CD14-positive monocyte (primary cell): ENCODE measurements at regions not wholly inside any gene's neighbourhood (a gene's known extent, or its start where the extent isn't known, plus 50 kb on each side); places are given as distances from the start of the nearest gene placed in this dataset.

Experiments used
- DNase-seq, 3 donors: peaks; one replicate each; pipeline ENCODE4 v3.0.0-alpha.2; 2011 to 2022
- H2AFZ ChIP-seq: 2 replicates; pipeline ENCODE4 v1.6.0; 2012; ENCODE audit warnings: mild to moderate bottlenecking, low read depth, low read length, inconsistent platforms; ENCODE audit not compliant: insufficient read depth, poor library complexity, severe bottlenecking
- H3K27ac ChIP-seq, 2 donors: 1 replicate in 1 of 2; 2 replicates in 1 of 2; pipeline ENCODE4 v1.5.1; 2012 to 2013; ENCODE audit warnings: low read length in 2 of 2, control low read depth in 1 of 2, inconsistent platforms in 1 of 2, low read depth in 1 of 2, mild to moderate bottlenecking in 1 of 2
- H3K27me3 ChIP-seq, 2 donors: one replicate each; pipeline versions ENCODE4 v1.6.0 to v1.6.1; 2011 to 2013; ENCODE audit warnings: low read length in 2 of 2; ENCODE audit not compliant: control insufficient read depth in 2 of 2, insufficient read depth in 2 of 2
- H3K36me3 ChIP-seq, 2 donors: replicated peaks in 1 of 2; 1 replicate in 1 of 2; 2 replicates in 1 of 2; pipeline versions ENCODE4 v1.5.1 to v1.6.1; 2012 to 2013; ENCODE audit warnings: low read length in 2 of 2, control low read depth in 1 of 2, inconsistent platforms in 1 of 2, mild to moderate bottlenecking in 1 of 2; ENCODE audit not compliant: insufficient read depth in 2 of 2, control insufficient read depth in 1 of 2
- H3K4me1 ChIP-seq, 2 donors: 1 replicate in 1 of 2; 2 replicates in 1 of 2; pipeline versions ENCODE4 v1.5.1 to v1.6.1; 2012 to 2013; ENCODE audit warnings: low read length in 2 of 2, control low read depth in 1 of 2, inconsistent platforms in 1 of 2, mild to moderate bottlenecking in 1 of 2, moderate library complexity in 1 of 2; ENCODE audit not compliant: insufficient read depth in 2 of 2, control insufficient read depth in 1 of 2
- H3K4me2 ChIP-seq: replicated peaks from 2 replicates; pipeline ENCODE3; 2012; ENCODE audit warnings: low read length, moderate library complexity, mild to moderate bottlenecking; ENCODE audit not compliant: poor library complexity, severe bottlenecking; ENCODE audit errors: extremely low read depth
- H3K4me3 ChIP-seq, 3 experiments: fragments of 200-600 bp in 1 of 3; sonication (generic) in 1 of 3; replicated peaks in 1 of 3; 1 replicate in 2 of 3; 2 replicates in 1 of 3; pipeline ENCODE4 v1.5.1; 2011 to 2013; ENCODE audit warnings: low read length in 3 of 3, mild to moderate bottlenecking in 3 of 3, control low read depth in 2 of 3, low read depth in 2 of 3, inconsistent platforms in 1 of 3, moderate library complexity in 1 of 3
- H3K79me2 ChIP-seq: 2 replicates; pipeline ENCODE4 v1.6.0; 2012; ENCODE audit warnings: mild to moderate bottlenecking, control low read depth, inconsistent platforms, low read length, moderate library complexity; ENCODE audit not compliant: insufficient read depth
- H3K9ac ChIP-seq: 2 replicates; pipeline ENCODE4 v1.6.0; 2017; ENCODE audit warnings: low read length, mild to moderate bottlenecking; ENCODE audit not compliant: insufficient read depth, poor library complexity, severe bottlenecking
- H3K9me3 ChIP-seq, 2 donors: replicated peaks in 1 of 2; 1 replicate in 1 of 2; 2 replicates in 1 of 2; pipeline versions ENCODE4 v1.5.1 to v1.6.1; 2012 to 2013; ENCODE audit warnings: low read length in 2 of 2, control low read depth in 1 of 2; ENCODE audit not compliant: control insufficient read depth in 1 of 2, insufficient read depth in 1 of 2
- H4K20me1 ChIP-seq: 2 replicates; pipeline ENCODE4 v1.6.0; 2012; ENCODE audit warnings: mild to moderate bottlenecking, low read length, control low read depth, moderate library complexity; ENCODE audit not compliant: insufficient read depth
- H3K27ac Mint-ChIP-seq, 7 donors: one replicate each; pipeline ENCODE4 v1.8.0; 2020; ENCODE audit warnings: mild to moderate bottlenecking in 7 of 7, mixed read lengths in 7 of 7, moderate library complexity in 6 of 7, inconsistent platforms in 2 of 7
- H3K27me3 Mint-ChIP-seq, 3 donors: one replicate each; pipeline ENCODE4 v1.8.0; 2021 to 2022; ENCODE audit warnings: low read depth in 3 of 3, mild to moderate bottlenecking in 3 of 3, mixed read lengths in 3 of 3, moderate library complexity in 3 of 3, inconsistent platforms in 1 of 3
- H3K36me3 Mint-ChIP-seq, 2 donors: one replicate each; pipeline ENCODE4 v1.8.0; 2020; ENCODE audit warnings: mixed read lengths in 2 of 2, inconsistent platforms in 1 of 2, mild to moderate bottlenecking in 1 of 2
- H3K4me1 Mint-ChIP-seq: one replicate; pipeline ENCODE4 v1.8.0; 2020; ENCODE audit warnings: mild to moderate bottlenecking, mixed read lengths
- H3K4me3 Mint-ChIP-seq, 2 donors: one replicate each; pipeline ENCODE4 v1.8.0; 2020; ENCODE audit warnings: mild to moderate bottlenecking in 2 of 2, mixed read lengths in 2 of 2, moderate library complexity in 1 of 2
- H3K9me3 Mint-ChIP-seq, 7 donors: one replicate each; pipeline ENCODE4 v1.8.0; 2020 to 2022; ENCODE audit warnings: mixed read lengths in 7 of 7, mild to moderate bottlenecking in 6 of 7, moderate library complexity in 6 of 7, inconsistent platforms in 2 of 7
- WGBS: methylation state at CpG from one replicate; pipeline ENCODE4 v1.1.5; 2013; ENCODE audit warnings: missing lambda C conversion rate; ENCODE audit not compliant: insufficient coverage; 5-methylcytosine and 5-hydroxymethylcytosine counted together
- intact Hi-C, 2 donors: fragments of 100-400 bp; cut with micrococcal nuclease; formaldehyde crosslinking; loops; one replicate each; pipeline versions ENCODE4 v1.15.0 to v1.15.1; 2023
- TF ChIP-seq, protein P1 (sequence below): fragments of 200-600 bp; IDR thresholded peaks from one replicate; pipeline ENCODE4 v1.8.0; 2022; ENCODE audit warnings: antibody characterized with exemption, mild to moderate bottlenecking

GRCh38 chr12:11559626-11560340 lies 89.7 kb upstream of the ETV6 start:
- no peak overlapping the region for H3K9ac ChIP-seq
- peaks cover 0 to 2% (median 0%) of the 10 kb centered on the region in 3 donors for H3K27me3 Mint-ChIP-seq
- no peaks in the 10 kb centered on the region for H3K4me1 ChIP-seq
- no peak overlapping the region for H3K27ac ChIP-seq
- no peaks in the 10 kb centered on the region for H3K27me3 ChIP-seq
- peaks cover 12% of the 10 kb centered on the region for H3K4me1 Mint-ChIP-seq
- no peaks in the 10 kb centered on the region for H3K36me3 Mint-ChIP-seq
- no peak overlapping the region for H3K4me2 ChIP-seq
- H3K79me2 ChIP-seq = no peaks in the 10 kb centered on the region
- no peaks in the 10 kb centered on the region for H3K36me3 ChIP-seq
- no peak overlapping the region for H3K4me3 Mint-ChIP-seq
- no peak overlapping the region for H2AFZ ChIP-seq
- TF ChIP-seq, protein P1, sequence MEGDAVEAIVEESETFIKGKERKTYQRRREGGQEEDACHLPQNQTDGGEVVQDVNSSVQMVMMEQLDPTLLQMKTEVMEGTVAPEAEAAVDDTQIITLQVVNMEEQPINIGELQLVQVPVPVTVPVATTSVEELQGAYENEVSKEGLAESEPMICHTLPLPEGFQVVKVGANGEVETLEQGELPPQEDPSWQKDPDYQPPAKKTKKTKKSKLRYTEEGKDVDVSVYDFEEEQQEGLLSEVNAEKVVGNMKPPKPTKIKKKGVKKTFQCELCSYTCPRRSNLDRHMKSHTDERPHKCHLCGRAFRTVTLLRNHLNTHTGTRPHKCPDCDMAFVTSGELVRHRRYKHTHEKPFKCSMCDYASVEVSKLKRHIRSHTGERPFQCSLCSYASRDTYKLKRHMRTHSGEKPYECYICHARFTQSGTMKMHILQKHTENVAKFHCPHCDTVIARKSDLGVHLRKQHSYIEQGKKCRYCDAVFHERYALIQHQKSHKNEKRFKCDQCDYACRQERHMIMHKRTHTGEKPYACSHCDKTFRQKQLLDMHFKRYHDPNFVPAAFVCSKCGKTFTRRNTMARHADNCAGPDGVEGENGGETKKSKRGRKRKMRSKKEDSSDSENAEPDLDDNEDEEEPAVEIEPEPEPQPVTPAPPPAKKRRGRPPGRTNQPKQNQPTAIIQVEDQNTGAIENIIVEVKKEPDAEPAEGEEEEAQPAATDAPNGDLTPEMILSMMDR = no peak
- intact Hi-C loops = loop anchor here in 1 of 2 donors (10.0 kb wide), 1 partner anchor 475 kb away; no protein-coding TSS in a partner anchor
- no peak overlapping the region for H3K27ac Mint-ChIP-seq
- no peaks in the 10 kb centered on the region for H4K20me1 ChIP-seq
- no peaks in the 10 kb centered on the region for H3K9me3 ChIP-seq
- no peak overlapping the region for H3K4me3 ChIP-seq
- DNase-seq = no peak
- no peaks in the 10 kb centered on the region for H3K9me3 Mint-ChIP-seq
- WGBS = no CpG with 5 or more reads among the region's 3 CpGs

- H3K27ac Mint-ChIP-seq = no peak overlapping the region
- H3K4me1 Mint-ChIP-seq = peaks cover 3% of the 10 kb centered on the region
- DNase-seq = no peak
- H3K4me3 Mint-ChIP-seq = no peak overlapping the region
- H3K9me3 Mint-ChIP-seq = no peaks in the 10 kb centered on the region
- H3K27me3 ChIP-seq = no peaks in the 10 kb centered on the region
- H3K4me3 ChIP-seq = no peak overlapping the region
- no peak overlapping the region for H3K27ac ChIP-seq
- no peaks in the 10 kb centered on the region for H3K9me3 ChIP-seq
- intact Hi-C loops = no loop called here
- H3K4me2 ChIP-seq = no peak overlapping the region
- no peaks in the 10 kb centered on the region for H4K20me1 ChIP-seq
- no peaks in the 10 kb centered on the region for H3K4me1 ChIP-seq
- no peak overlapping the region for H3K9ac ChIP-seq
- no peaks in the 10 kb centered on the region for H3K27me3 Mint-ChIP-seq
- H3K36me3 Mint-ChIP-seq = no peaks in the 10 kb centered on the region
- H3K36me3 ChIP-seq = no peaks in the 10 kb centered on the region
- TF ChIP-seq, protein P1 = no peak
- no peak overlapping the region for H2AFZ ChIP-seq
- no peaks in the 10 kb centered on the region for H3K79me2 ChIP-seq
Measured at GRCh38 chr12:11561411-11561810, 88.1 kb upstream of the ETV6 start.
